Neural cell (in vitro differentiated cells): ENCODE measurements at regions not wholly inside any gene's neighbourhood (a gene's known extent, or its start where the extent isn't known, plus 50 kb on each side); places are given as distances from the start of the nearest gene placed in this dataset.

ENCODE experiments used
- H2AFZ ChIP-seq: fragments of 200-600, 300-800 bp; sonication (generic), shearing (Covaris generic); 2 replicates; pipeline ENCODE4 v1.6.0; 2014; ENCODE audit warnings: low read depth, mild to moderate bottlenecking, antibody characterized with exemption, low read length, moderate library complexity
- H3F3A ChIP-seq: fragments of 200-600 bp; shearing (Covaris generic); 2 replicates; pipeline ENCODE4 v1.6.1; 2016; ENCODE audit warnings: mild to moderate bottlenecking, moderate library complexity, mixed read lengths, antibody characterized with exemption, low read length; ENCODE audit not compliant: insufficient read depth, poor library complexity, severe bottlenecking
- H3K27ac ChIP-seq: fragments of 200-600, 300-800 bp; sonication (generic), shearing (Covaris generic); 2 replicates; pipeline ENCODE4 v1.5.1; 2014; ENCODE audit warnings: mild to moderate bottlenecking, low read length, moderate library complexity
- H3K27me3 ChIP-seq: fragments of 300-800, 200-600 bp; sonication (generic), shearing (Covaris generic); 2 replicates; pipeline ENCODE4 v1.6.0; 2014; ENCODE audit warnings: mild to moderate bottlenecking, low read depth, low read length, moderate library complexity; ENCODE audit not compliant: insufficient read depth
- H3K36me3 ChIP-seq: fragments of 300-800, 200-600 bp; sonication (generic), shearing (Covaris generic); 2 replicates; pipeline ENCODE4 v1.5.1; 2014; ENCODE audit warnings: mild to moderate bottlenecking, antibody characterized with exemption, low read length, moderate library complexity; ENCODE audit not compliant: insufficient read depth
- H3K4me2 ChIP-seq: fragments of 300-800, 200-600 bp; sonication (generic), shearing (Covaris generic); 2 replicates; pipeline ENCODE4 v1.6.0; 2014; ENCODE audit warnings: mild to moderate bottlenecking, low read length
- H3K4me3 ChIP-seq: fragments of 300-800, 200-600 bp; sonication (generic), shearing (Covaris generic); 2 replicates; pipeline ENCODE4 v1.5.1; 2014; ENCODE audit warnings: mild to moderate bottlenecking, low read length, moderate library complexity
- H3K79me2 ChIP-seq: fragments of 200-600 bp; shearing (Covaris generic); replicated peaks from 2 replicates; pipeline ENCODE4 v1.6.0; 2014; ENCODE audit warnings: mild to moderate bottlenecking, low read length, moderate library complexity; ENCODE audit not compliant: insufficient read depth
- H3K9ac ChIP-seq: fragments of 300-800, 200-600 bp; sonication (generic), shearing (Covaris generic); 2 replicates; pipeline ENCODE4 v1.6.1; 2016; ENCODE audit warnings: mild to moderate bottlenecking, low read length, mixed read lengths
- H3K9me2 ChIP-seq: fragments of 200-600 bp; shearing (Covaris generic); 2 replicates; pipeline ENCODE4 v1.6.1; 2016; ENCODE audit warnings: mild to moderate bottlenecking, low read length, mixed read lengths; ENCODE audit not compliant: insufficient read depth
- H3K9me3 ChIP-seq: fragments of 200-600, 300-800 bp; sonication (generic), shearing (Covaris generic); 2 replicates; pipeline ENCODE4 v1.6.1; 2016; ENCODE audit warnings: mild to moderate bottlenecking, mixed run types, low read length, moderate library complexity, mixed read lengths
- H4K20me1 ChIP-seq: fragments of 200-600 bp; shearing (Covaris generic); 2 replicates; pipeline ENCODE4 v1.6.1; 2016; ENCODE audit warnings: mild to moderate bottlenecking, mixed run types; ENCODE audit not compliant: insufficient read depth
- CTCF ChIP-seq: fragments of 450-650 bp; IDR thresholded peaks from 2 replicates; pipeline ENCODE4 v1.5.1; 2014; ENCODE audit warnings: antibody characterized with exemption, mild to moderate bottlenecking, moderate library complexity; ENCODE audit not compliant: poor library complexity, severe bottlenecking
- EP300 ChIP-seq: fragments of 450-650 bp; conservative IDR thresholded peaks from 2 replicates; pipeline ENCODE4 v1.6.1; 2014; ENCODE audit warnings: antibody characterized with exemption, mild to moderate bottlenecking, moderate library complexity; ENCODE audit not compliant: poor library complexity, severe bottlenecking
- EZH2 ChIP-seq: fragments of 200-600, 300-800 bp; shearing (Covaris generic), sonication (generic); IDR thresholded peaks from 2 replicates; pipeline ENCODE4 v1.6.1; 2014; ENCODE audit warnings: antibody characterized with exemption, low read length, borderline replicate concordance, mild to moderate bottlenecking; ENCODE audit not compliant: insufficient read depth, poor library complexity, severe bottlenecking
- MXI1 ChIP-seq: fragments of 450-650 bp; conservative IDR thresholded peaks from 2 replicates; pipeline ENCODE4 v1.6.1; 2014; ENCODE audit warnings: antibody characterized with exemption, mild to moderate bottlenecking; ENCODE audit not compliant: poor library complexity, severe bottlenecking
- POLR2AphosphoS5 ChIP-seq: IDR thresholded peaks from 2 replicates; pipeline ENCODE4 v1.6.1; 2012
- RAD21 ChIP-seq: fragments of 450-650 bp; conservative IDR thresholded peaks from 2 replicates; pipeline ENCODE4 v1.6.1; 2014; ENCODE audit warnings: antibody characterized with exemption, mild to moderate bottlenecking, moderate library complexity
- REST ChIP-seq: IDR thresholded peaks from 2 replicates; pipeline ENCODE4 v1.6.1; 2012; ENCODE audit warnings: borderline replicate concordance
- SMC3 ChIP-seq: fragments of 450-650 bp; conservative IDR thresholded peaks from 2 replicates; pipeline ENCODE4 v1.6.1; 2014; ENCODE audit warnings: antibody characterized with exemption, mild to moderate bottlenecking, moderate library complexity; ENCODE audit not compliant: poor library complexity
- TAF1 ChIP-seq: IDR thresholded peaks from 2 replicates; pipeline ENCODE4 v1.6.1; 2012; ENCODE audit warnings: low read depth

- Histone ChIP-seq H3K4me3 (no peak overlapping the region), H3K9me3 (no peaks in the 10 kb centered on the region), H3K27me3 (no peaks in the 10 kb centered on the region), H3K4me2 (no peak overlapping the region), H3K9ac (no peak overlapping the region), H2AFZ (no peak overlapping the region), H4K20me1 (no peaks in the 10 kb centered on the region), H3K27ac (no peak overlapping the region), H3F3A (no peaks in the 10 kb centered on the region), H3K36me3 (no peaks in the 10 kb centered on the region), H3K79me2 (no peaks in the 10 kb centered on the region), H3K9me2 (no peaks in the 10 kb centered on the region)
- no peak for TF ChIP-seq TAF1
- no peak for TF ChIP-seq CTCF
- TF ChIP-seq SMC3: no peak
- no peak for TF ChIP-seq REST
- TF ChIP-seq RAD21: no peak
- no peak for TF ChIP-seq EZH2
- TF ChIP-seq POLR2AphosphoS5: no peak
- no peak for TF ChIP-seq MXI1
Measured at GRCh38 chr4:187370918-187371317, 624.7 kb upstream of the ZFP42 start.

GRCh38 chr4:187378441-187378840, 617.1 kb upstream of the ZFP42 start:
- H3K9me3 ChIP-seq: no peaks in the 10 kb centered on the region
- H4K20me1 ChIP-seq: no peaks in the 10 kb centered on the region
- no peak overlapping the region for H3K4me3 ChIP-seq
- no peak overlapping the region for H2AFZ ChIP-seq
- H3K36me3 ChIP-seq: no peaks in the 10 kb centered on the region
- no peak overlapping the region for H3K4me2 ChIP-seq
- no peaks in the 10 kb centered on the region for H3K9me2 ChIP-seq
- H3K9ac ChIP-seq: no peak overlapping the region
- no peaks in the 10 kb centered on the region for H3K27me3 ChIP-seq
- H3K27ac ChIP-seq: no peak overlapping the region
- TF ChIP-seq CTCF (no peak), MXI1 (no peak), RAD21 (no peak), EZH2 (no peak), REST (no peak), POLR2AphosphoS5 (no peak), SMC3 (no peak), TAF1 (no peak), EP300 (no peak)
- H3F3A ChIP-seq: no peaks in the 10 kb centered on the region
- no peaks in the 10 kb centered on the region for H3K79me2 ChIP-seq
